Thyroid gland (tissue), 4 donors: ENCODE measurements at regions not wholly inside any gene's neighbourhood (a gene's known extent, or its start where the extent isn't known, plus 50 kb on each side); places are given as distances from the start of the nearest gene placed in this dataset.

Source experiments
- DNase-seq, 2 donors: peaks; one replicate each; pipeline ENCODE4 v3.0.0-alpha.2; 2019
- H3K27ac ChIP-seq, 3 donors: fragments of 200-600 bp; sonication (generic); 1 replicate in 2 of 3; 2 replicates in 1 of 3; pipeline ENCODE4 v1.5.1; 2016 to 2019; ENCODE audit warnings: mild to moderate bottlenecking in 1 of 3, moderate library complexity in 1 of 3
- H3K27me3 ChIP-seq: fragments of 200-600 bp; sonication (generic); one replicate; pipeline ENCODE4 v1.5.1; 2019
- H3K36me3 ChIP-seq, 2 donors: fragments of 200-600 bp; sonication (generic); one replicate each; pipeline ENCODE4 v1.5.1; 2016 to 2019
- H3K4me1 ChIP-seq, 2 donors: fragments of 200-600 bp; sonication (generic); one replicate each; pipeline ENCODE4 v1.5.1; 2017 to 2019
- H3K4me3 ChIP-seq, 3 donors: fragments of 200-600 bp; sonication (generic); replicated peaks in 1 of 3; 1 replicate in 2 of 3; 2 replicates in 1 of 3; pipeline ENCODE4 v1.5.1; 2016; ENCODE audit warnings: mild to moderate bottlenecking in 1 of 3
- H3K9me3 ChIP-seq: fragments of 200-600 bp; sonication (generic); one replicate; pipeline ENCODE4 v1.5.1; 2017
- POLR2A ChIP-seq, 2 donors: fragments of 450-650 bp; IDR thresholded peaks; one replicate each; pipeline ENCODE4 v1.6.1; 2017; ENCODE audit warnings: antibody characterized with exemption in 2 of 2, mild to moderate bottlenecking in 2 of 2, moderate library complexity in 1 of 2
- whole genome bisulfite sequencing, 2 donors: methylation state at CpG; one replicate each; pipeline ENCODE4 v1.1.5; 2017; 5-methylcytosine and 5-hydroxymethylcytosine counted together
- intact Hi-C: fragments of 100-400 bp; cut with DNase I; formaldehyde crosslinking; loops from one replicate; pipeline ENCODE4 v1.15.1; 2023
- TF ChIP-seq, protein P1 (sequence below), 6 experiments: fragments of 200-600 bp in 3 of 6; fragments of 450-650 bp in 3 of 6; sonication (generic) in 3 of 6; IDR thresholded peaks; one replicate each; pipeline ENCODE4 v1.5.1; 2016 to 2019; ENCODE audit warnings: antibody characterized with exemption in 6 of 6, mild to moderate bottlenecking in 2 of 6, inconsistent platforms in 1 of 6, moderate library complexity in 1 of 6

GRCh38 chr2:173605994-173606393 lies 251.3 kb downstream of the CDCA7 start:
- Histone ChIP-seq H3K27ac (no peak overlapping the region), H3K4me3 (no peak overlapping the region), H3K9me3 (no peaks in the 10 kb centered on the region), H3K27me3 (no peaks in the 10 kb centered on the region), H3K36me3 (no peaks in the 10 kb centered on the region), H3K4me1 (no peaks in the 10 kb centered on the region)
- WGBS, 2 donors, result 38 to 48% methylated on average over 1 of the region's 1 CpG
- TF ChIP-seq, protein P1, sequence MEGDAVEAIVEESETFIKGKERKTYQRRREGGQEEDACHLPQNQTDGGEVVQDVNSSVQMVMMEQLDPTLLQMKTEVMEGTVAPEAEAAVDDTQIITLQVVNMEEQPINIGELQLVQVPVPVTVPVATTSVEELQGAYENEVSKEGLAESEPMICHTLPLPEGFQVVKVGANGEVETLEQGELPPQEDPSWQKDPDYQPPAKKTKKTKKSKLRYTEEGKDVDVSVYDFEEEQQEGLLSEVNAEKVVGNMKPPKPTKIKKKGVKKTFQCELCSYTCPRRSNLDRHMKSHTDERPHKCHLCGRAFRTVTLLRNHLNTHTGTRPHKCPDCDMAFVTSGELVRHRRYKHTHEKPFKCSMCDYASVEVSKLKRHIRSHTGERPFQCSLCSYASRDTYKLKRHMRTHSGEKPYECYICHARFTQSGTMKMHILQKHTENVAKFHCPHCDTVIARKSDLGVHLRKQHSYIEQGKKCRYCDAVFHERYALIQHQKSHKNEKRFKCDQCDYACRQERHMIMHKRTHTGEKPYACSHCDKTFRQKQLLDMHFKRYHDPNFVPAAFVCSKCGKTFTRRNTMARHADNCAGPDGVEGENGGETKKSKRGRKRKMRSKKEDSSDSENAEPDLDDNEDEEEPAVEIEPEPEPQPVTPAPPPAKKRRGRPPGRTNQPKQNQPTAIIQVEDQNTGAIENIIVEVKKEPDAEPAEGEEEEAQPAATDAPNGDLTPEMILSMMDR (IDR thresholded peaks at IDR 0.05), result no peak
- TF ChIP-seq POLR2A (IDR thresholded peaks at IDR 0.05), result no peak
- DNase-seq, result no peak
- intact Hi-C loops, result no loop called here

GRCh38 chr2:173606619-173607248 lies 252.1 kb downstream of the CDCA7 start:
- Histone ChIP-seq H3K27ac (no peak overlapping the region), H3K9me3 (no peaks in the 10 kb centered on the region), H3K27me3 (no peaks in the 10 kb centered on the region), H3K4me1 (no peaks in the 10 kb centered on the region), H3K4me3 (no peak overlapping the region), H3K36me3 (no peaks in the 10 kb centered on the region)
- 78 to 79% methylated on average over 5 of the region's 5 CpGs for WGBS, 2 donors
- DNase-seq, result no peak
- TF ChIP-seq, protein P1 (IDR thresholded peaks at IDR 0.05), result no peak
- intact Hi-C loops, result no loop called here

DNA sequence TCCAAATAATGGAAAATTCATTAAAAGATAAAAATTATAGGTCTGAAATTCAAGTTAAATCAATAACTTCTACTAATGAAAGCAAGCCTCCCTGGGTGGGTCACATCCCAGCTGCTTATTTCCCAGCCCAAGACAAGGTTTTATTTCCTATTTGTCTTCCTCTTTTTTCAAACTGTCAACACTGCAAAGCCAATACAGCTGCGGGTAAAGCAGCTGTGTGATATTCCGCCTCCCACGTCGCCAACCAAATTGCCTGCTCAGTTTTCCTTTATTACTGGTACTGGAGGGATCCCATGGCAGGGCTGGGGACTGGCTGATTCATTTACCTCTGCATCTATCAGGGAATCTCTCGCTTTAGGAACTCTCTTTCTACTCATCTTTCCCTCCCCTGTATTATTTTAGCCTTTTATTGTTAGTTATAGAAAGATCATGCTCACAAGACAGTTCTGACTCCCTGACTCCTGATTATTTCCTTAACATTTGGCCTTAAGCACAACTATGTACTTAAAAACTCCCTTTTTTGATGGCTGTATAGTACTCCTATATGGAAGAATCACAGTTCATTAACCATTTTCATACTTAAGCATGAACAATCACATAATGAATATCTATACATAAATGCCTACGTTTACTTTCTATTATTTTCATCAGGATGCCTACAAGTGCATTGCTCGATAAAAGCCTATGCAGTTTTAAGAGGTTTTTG lies 253.1 kb downstream of the CDCA7 start:
- intact Hi-C loops, result no loop called here
- H3K27ac ChIP-seq, result no peak overlapping the region
- H3K4me3 ChIP-seq, result no peak overlapping the region
- no peak for DNase-seq
- no peaks in the 10 kb centered on the region for H3K36me3 ChIP-seq
- no peaks in the 10 kb centered on the region for H3K4me1 ChIP-seq
- no peak for TF ChIP-seq POLR2A (IDR thresholded peaks at IDR 0.05)
- TF ChIP-seq, protein P1 (IDR thresholded peaks at IDR 0.05), result no peak
- 76 to 83% methylated on average over 7 of the region's 7 CpGs for WGBS, 2 donors
- H3K9me3 ChIP-seq, result no peaks in the 10 kb centered on the region
- H3K27me3 ChIP-seq, result no peaks in the 10 kb centered on the region

- no peaks in the 10 kb centered on the region for H3K4me1 ChIP-seq
- no peaks in the 10 kb centered on the region for H3K9me3 ChIP-seq
- no peak overlapping the region for H3K27ac ChIP-seq
- no peaks in the 10 kb centered on the region for H3K36me3 ChIP-seq
- no peak overlapping the region for H3K4me3 ChIP-seq
- no peak for DNase-seq
- intact Hi-C loops, result no loop called here
- H3K27me3 ChIP-seq, result no peaks in the 10 kb centered on the region
- TF ChIP-seq POLR2A (IDR thresholded peaks at IDR 0.05), result no peak
- TF ChIP-seq, protein P1 (IDR thresholded peaks at IDR 0.05), result no peak
- 90 to 91% methylated on average over 5 of the region's 5 CpGs for WGBS, 2 donors
These were observed 256.4 kb downstream of the CDCA7 start for GRCh38 chr2:173611121-173611520.

- 64 to 72% methylated on average over 3 of the region's 3 CpGs for WGBS, 2 donors
- H3K4me3 ChIP-seq, result no peak overlapping the region
- H3K27me3 ChIP-seq, result no peaks in the 10 kb centered on the region
- H3K9me3 ChIP-seq, result no peaks in the 10 kb centered on the region
- H3K4me1 ChIP-seq, result no peaks in the 10 kb centered on the region
- intact Hi-C loops, result no loop called here
- no peak overlapping the region for H3K27ac ChIP-seq
- no peak for DNase-seq
- no peaks in the 10 kb centered on the region for H3K36me3 ChIP-seq
- TF ChIP-seq, protein P1 (IDR thresholded peaks at IDR 0.05), result no peak
- TF ChIP-seq POLR2A (IDR thresholded peaks at IDR 0.05), result no peak
These were observed 257.7 kb downstream of the CDCA7 start for GRCh38 chr2:173612354-173612753.
